ENCODE measurements at regions not wholly inside any gene's neighbourhood (a gene's known extent, or its start where the extent isn't known, plus 50 kb on each side); places are given as distances from the start of the nearest gene placed in this dataset.

DNA sequence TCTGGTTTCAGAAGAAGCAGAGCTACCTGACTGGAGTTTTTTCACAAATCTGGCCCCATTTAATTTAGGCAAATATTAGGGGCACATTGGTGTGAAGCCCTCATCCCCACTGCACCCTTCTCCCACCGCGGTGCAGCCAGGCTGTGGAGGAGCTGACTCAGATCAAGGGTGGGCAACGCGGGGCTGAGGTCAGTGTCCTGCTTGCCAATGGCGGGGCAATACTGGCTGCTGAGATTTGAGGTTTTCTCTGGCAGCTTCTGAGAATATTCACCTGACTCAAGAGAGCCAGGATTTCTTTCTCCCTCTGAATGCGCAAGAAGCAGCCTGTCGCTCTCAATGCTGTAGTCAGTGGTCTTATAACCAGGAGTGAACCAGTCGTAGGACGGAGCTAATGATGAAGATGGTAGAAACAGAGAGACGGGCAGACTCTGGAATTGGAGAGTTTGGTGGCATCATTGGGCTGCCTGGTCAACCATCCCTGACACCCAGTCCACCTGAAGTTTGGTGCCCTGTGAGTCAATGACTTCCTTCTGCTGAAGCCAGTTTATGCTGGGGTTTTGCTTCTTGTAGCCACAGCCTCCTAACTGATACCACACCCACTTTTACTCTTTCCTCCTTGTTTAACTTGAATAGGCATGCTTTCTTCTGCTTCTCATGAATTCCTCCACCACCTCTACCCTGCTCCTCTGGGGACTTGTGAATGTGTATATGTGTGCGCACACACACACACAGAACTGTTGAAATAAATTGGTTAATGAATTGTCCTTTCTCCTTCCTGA lies 123.7 kb upstream of the CTBP2 start:
- Histone ChIP-seq H3K9ac (no peak overlapping the region), H3K9me3 (0 out of 2 replicates have a peak, but pooled peaks cover 7% of the 10 kb centered on the region), H3K4me2 (no peak overlapping the region), H4K20me1 (no peaks in the 10 kb centered on the region), H3K4me3 (no peak overlapping the region), H3K27me3 (no peaks in the 10 kb centered on the region), H3K36me3 (no peaks in the 10 kb centered on the region), H3K27ac (no peak overlapping the region), H3K4me1 (peaks cover 13% of the 10 kb centered on the region)
- TF ChIP-seq Cebpa-rat (IDR thresholded peaks at IDR 0.05) = no peak

DNA sequence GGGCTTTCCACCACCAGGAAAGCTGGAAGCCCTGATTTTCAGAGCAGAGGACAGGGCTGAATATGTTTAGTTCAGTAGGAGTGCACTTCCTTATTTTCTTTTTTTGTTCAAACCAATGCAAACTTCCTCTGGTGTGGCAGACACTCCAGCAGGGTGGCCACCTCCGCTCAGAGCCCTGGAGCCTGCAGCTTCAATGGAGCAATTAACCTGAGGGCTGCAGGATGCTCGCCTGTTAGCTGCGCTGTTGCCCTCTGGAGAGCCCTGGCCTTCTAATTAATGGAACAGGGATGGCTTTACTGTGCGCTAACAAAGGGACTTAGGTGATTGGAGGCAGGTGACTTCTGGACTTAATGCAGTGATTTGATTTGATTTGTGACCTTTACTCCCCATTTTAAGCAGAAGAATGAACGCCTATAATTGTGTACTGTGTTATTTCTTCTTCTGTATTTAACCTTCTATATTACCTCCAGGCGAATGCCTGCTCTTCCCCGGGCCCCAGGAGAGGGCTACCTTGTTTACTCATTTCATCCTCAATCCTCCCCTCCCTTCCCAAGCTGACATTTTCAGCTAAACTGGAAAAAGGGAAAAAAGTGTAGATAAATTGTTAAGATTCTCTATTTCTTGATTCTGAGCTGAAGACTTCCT lies 123.0 kb upstream of the CTBP2 start:
- Histone ChIP-seq H3K4me1 (peaks cover 13% of the 10 kb centered on the region), H3K4me3 (no peak overlapping the region)

DNA sequence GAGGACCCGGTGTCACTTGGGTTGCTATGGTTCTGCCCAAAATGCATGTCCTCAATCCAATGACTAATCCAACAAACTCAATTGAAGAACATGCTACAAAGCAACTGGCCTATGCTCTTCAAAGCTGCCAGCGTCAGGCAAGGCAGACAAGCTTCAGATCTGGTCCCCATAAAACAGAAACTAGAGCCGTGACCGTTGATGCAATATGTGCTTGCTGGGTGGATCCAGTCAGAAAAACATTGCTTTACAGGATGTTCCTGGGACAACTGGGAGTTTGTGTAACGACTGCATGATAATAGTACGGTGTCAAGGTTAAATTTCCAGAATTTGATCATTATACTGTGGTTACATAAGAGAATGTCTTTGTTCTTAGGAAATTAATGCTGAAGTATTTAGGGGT lies 120.7 kb upstream of the CTBP2 start:
- H3K36me3 ChIP-seq = no peaks in the 10 kb centered on the region
- H3K27ac ChIP-seq = no peak overlapping the region
- H3K27me3 ChIP-seq = no peaks in the 10 kb centered on the region
- no peak overlapping the region for H3K4me3 ChIP-seq
- H4K20me1 ChIP-seq = no peaks in the 10 kb centered on the region
- H3K4me2 ChIP-seq = no peak overlapping the region
- no peak overlapping the region for H3K9ac ChIP-seq
- peaks cover 13% of the 10 kb centered on the region for H3K4me1 ChIP-seq
- 0 out of 2 replicates have a peak, but pooled peaks cover 3% of the 10 kb centered on the region for H3K9me3 ChIP-seq
- no peak for TF ChIP-seq Cebpa-rat (IDR thresholded peaks at IDR 0.05)

More for the DNA sequence above, 123.0 kb upstream of the CTBP2 start:
- H3K27ac ChIP-seq = no peak overlapping the region
- peak overlapping the region; percentile 25; the same call in 1 of the 2 replicates for H3K4me2 ChIP-seq
- no peaks in the 10 kb centered on the region for H3K27me3 ChIP-seq
- no peak overlapping the region for H3K9ac ChIP-seq
- H4K20me1 ChIP-seq = no peaks in the 10 kb centered on the region
- 0 out of 2 replicates have a peak, but pooled peaks cover 3% of the 10 kb centered on the region for H3K9me3 ChIP-seq
- no peak for TF ChIP-seq Cebpa-rat (IDR thresholded peaks at IDR 0.05)
- no peaks in the 10 kb centered on the region for H3K36me3 ChIP-seq

DNA sequence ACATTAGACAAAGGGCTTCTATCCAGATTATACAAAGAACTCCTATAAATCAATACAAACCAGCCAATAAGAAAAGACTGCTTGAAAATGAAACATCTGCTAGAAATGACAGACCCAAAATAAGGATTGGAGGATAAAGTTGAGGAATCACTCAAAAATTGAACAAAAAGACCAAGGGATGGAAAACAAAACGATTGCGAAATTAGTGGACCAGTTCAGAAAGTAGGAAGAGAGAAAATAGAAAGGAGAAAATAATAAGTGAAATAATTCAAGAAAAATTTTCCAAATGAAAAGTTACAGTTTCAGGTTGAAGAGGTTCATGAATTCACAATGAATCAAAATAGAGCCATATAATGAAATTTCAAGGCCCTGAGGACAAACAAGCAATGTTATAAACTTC lies 115.8 kb upstream of the CTBP2 start:
- H3K36me3 ChIP-seq = no peaks in the 10 kb centered on the region
- H3K4me1 ChIP-seq = no peaks in the 10 kb centered on the region
- no peak; the same call in 1 of the 2 replicates for TF ChIP-seq Cebpa-rat (IDR thresholded peaks at IDR 0.05)
- no peaks in the 10 kb centered on the region for H3K27me3 ChIP-seq
- H3K27ac ChIP-seq = no peak overlapping the region
- H4K20me1 ChIP-seq = no peaks in the 10 kb centered on the region
- H3K9me3 ChIP-seq = peaks cover 4% of the 10 kb centered on the region; the same call in 1 of the 2 replicates
- H3K4me2 ChIP-seq = no peak overlapping the region
- no peak overlapping the region for H3K9ac ChIP-seq
- no peak overlapping the region for H3K4me3 ChIP-seq

DNA sequence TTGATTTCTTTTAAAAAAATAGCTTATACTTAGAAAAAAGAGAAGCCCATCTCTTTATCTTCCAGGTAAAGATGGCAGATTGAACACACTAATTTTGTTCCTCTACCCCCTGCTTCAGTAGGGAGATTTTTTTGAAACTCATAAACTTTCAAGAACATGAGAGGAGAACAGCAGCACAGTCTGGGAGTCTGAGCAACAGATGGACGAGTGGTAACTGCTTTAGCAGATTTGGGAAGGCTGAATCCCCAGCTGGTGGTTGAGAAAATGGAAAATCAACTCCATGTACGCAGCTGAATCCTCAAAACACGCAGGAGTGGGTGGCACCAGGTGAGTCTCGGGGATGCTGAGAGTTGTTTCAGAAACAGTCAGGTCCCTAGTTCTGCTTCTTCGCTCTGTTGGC lies 114.6 kb upstream of the CTBP2 start:
- no peak overlapping the region for H3K4me3 ChIP-seq

DNA sequence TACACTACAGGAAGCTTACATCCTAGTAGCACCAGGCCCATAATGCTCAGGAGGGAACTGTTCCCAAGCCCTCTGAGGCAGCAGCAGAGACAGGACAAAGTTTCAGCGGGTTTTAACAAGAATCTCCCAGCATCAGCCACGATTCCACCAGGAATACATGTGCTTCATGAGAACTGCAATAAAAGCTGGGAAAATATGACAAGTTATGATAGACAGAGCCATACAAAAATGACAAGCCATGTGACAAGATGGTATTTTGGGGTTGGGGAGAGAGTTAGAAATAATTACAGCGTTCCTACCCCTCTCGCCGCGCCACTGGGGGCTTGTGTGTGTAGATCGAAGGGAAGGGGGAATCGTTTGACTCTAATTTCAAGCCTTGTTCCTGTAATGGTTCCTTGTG lies 112.7 kb upstream of the CTBP2 start:
- no peaks in the 10 kb centered on the region for H3K27me3 ChIP-seq
- H3K4me2 ChIP-seq = no peak overlapping the region
- H3K9me3 ChIP-seq = peaks cover 4% of the 10 kb centered on the region; the same call in 1 of the 2 replicates
- no peaks in the 10 kb centered on the region for H3K4me1 ChIP-seq
- H3K36me3 ChIP-seq = no peaks in the 10 kb centered on the region
- H3K4me3 ChIP-seq = no peak overlapping the region
- H4K20me1 ChIP-seq = no peaks in the 10 kb centered on the region
- H3K9ac ChIP-seq = no peak overlapping the region
- no peak for TF ChIP-seq Cebpa-rat (IDR thresholded peaks at IDR 0.05)
- H3K27ac ChIP-seq = no peak overlapping the region

More for the DNA sequence above, 114.6 kb upstream of the CTBP2 start:
- TF ChIP-seq Cebpa-rat (IDR thresholded peaks at IDR 0.05) = no peak
- H3K27ac ChIP-seq = no peak overlapping the region
- H4K20me1 ChIP-seq = no peaks in the 10 kb centered on the region
- no peaks in the 10 kb centered on the region for H3K27me3 ChIP-seq
- H3K36me3 ChIP-seq = no peaks in the 10 kb centered on the region
- no peak overlapping the region for H3K9ac ChIP-seq
- H3K4me1 ChIP-seq = no peaks in the 10 kb centered on the region
- peaks cover 4% of the 10 kb centered on the region; the same call in 1 of the 2 replicates for H3K9me3 ChIP-seq
- no peak overlapping the region for H3K4me2 ChIP-seq

DNA sequence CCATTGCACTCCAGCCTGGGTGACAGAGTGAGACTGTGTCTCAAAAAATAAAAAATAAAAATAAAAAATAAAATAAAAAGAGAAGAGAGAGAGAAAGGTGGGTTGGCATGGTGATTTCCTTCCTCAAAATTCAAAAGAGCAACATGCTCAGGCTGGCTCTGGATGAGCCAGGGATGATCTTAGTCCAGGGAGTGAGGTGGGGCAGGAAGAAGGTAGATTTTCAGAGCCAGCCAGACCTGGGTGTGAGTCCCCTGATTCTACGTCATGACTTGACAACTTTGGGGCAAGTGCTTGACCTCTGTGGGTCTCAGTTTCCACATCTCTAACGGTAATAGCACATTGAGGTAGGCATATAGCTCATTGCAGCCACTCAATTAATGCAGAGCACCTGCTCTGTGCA lies 109.4 kb upstream of the CTBP2 start:
- H4K20me1 ChIP-seq = no peaks in the 10 kb centered on the region
- H3K4me2 ChIP-seq = no peak overlapping the region
- no peak overlapping the region for H3K27ac ChIP-seq
- H3K9me3 ChIP-seq = no peaks in the 10 kb centered on the region
- H3K27me3 ChIP-seq = no peaks in the 10 kb centered on the region
- no peaks in the 10 kb centered on the region for H3K4me1 ChIP-seq
- H3K9ac ChIP-seq = no peak overlapping the region
- H3K4me3 ChIP-seq = no peak overlapping the region
- no peak for TF ChIP-seq Cebpa-rat (IDR thresholded peaks at IDR 0.05)
- no peaks in the 10 kb centered on the region for H3K36me3 ChIP-seq

DNA sequence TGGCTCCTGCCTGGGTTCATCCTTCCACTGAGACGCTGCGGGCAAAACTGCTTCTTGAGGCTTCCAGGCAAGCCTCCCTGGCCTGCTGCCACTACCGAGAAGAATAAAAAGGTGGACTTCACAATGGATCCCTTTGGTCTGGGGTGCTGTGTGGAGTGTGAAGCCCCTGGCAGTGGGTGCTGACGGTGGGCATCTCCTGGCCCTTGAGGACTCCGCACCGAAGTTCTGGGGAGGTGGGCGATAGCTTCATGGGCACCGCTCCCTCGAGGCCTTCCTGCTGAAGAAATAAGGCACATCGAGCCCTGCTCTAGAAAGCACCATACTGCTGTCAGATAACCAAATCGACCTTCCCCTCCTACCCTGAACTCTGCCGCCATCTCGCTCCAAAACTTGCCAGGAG lies 106.6 kb upstream of the CTBP2 start:
- H3K4me1 ChIP-seq = no peaks in the 10 kb centered on the region
- H3K4me3 ChIP-seq = no peak overlapping the region
- no peak overlapping the region for H3K9ac ChIP-seq
- no peaks in the 10 kb centered on the region for H3K27me3 ChIP-seq
- no peaks in the 10 kb centered on the region for H3K36me3 ChIP-seq
- no peak for TF ChIP-seq Cebpa-rat (IDR thresholded peaks at IDR 0.05)
- no peaks in the 10 kb centered on the region for H4K20me1 ChIP-seq
- no peak overlapping the region for H3K27ac ChIP-seq
- no peak overlapping the region for H3K4me2 ChIP-seq
- H3K9me3 ChIP-seq = no peaks in the 10 kb centered on the region

DNA sequence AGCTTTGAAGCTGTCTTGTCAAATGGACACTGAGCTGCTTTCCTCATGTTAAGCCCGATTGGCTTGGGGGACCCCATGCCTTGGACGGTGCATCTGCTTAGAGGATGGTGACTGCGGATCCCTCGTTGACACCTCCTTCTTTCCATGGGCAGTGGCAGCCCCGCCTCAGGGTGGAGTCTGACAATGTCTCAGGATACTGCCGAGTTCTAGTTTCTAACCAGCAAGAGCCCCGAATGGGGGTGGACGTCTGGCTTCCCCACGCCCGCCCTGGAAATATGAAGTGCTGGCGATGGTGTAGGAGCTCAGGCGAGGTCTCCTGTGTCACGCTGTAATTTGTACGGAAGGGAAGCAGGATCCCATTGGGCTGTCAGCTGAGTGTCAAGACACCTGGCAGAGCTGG lies 106.2 kb upstream of the CTBP2 start:
- no peak overlapping the region for H3K4me3 ChIP-seq
- no peak for TF ChIP-seq Cebpa-rat (IDR thresholded peaks at IDR 0.05)
- no peaks in the 10 kb centered on the region for H3K4me1 ChIP-seq
- no peaks in the 10 kb centered on the region for H3K36me3 ChIP-seq
- H3K27me3 ChIP-seq = no peaks in the 10 kb centered on the region
- peaks cover 1% of the 10 kb centered on the region; the same call in 1 of the 2 replicates for H3K9me3 ChIP-seq
- no peak overlapping the region for H3K9ac ChIP-seq
- H3K27ac ChIP-seq = no peak overlapping the region
- no peaks in the 10 kb centered on the region for H4K20me1 ChIP-seq
- no peak overlapping the region for H3K4me2 ChIP-seq

DNA sequence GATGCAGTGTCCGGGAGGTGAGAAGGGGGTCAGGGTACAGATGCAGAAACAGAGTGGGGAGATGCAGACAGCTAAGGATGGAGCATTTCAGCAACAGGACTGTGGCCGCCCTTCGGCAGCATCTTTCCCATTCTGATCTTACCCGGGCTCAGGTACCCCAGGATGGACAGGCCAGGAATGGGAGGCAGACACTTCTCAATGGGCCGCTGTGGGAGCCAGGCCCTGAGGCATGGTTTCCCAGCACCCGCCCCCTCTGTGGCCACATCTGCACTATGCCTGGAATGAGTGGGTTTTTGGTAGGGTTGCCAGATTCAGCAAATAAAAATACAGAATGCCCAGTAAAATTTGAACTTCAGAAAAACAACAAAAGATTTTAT lies 105.2 kb upstream of the CTBP2 start:
- Histone ChIP-seq H3K4me1 (no peaks in the 10 kb centered on the region), H4K20me1 (no peaks in the 10 kb centered on the region), H3K27ac (no peak overlapping the region), H3K27me3 (no peaks in the 10 kb centered on the region), H3K4me2 (no peak overlapping the region), H3K9ac (no peak overlapping the region), H3K36me3 (no peaks in the 10 kb centered on the region), H3K9me3 (peaks cover 6% of the 10 kb centered on the region; the same call in 1 of the 2 replicates), H3K4me3 (no peak overlapping the region)
- TF ChIP-seq Cebpa-rat (IDR thresholded peaks at IDR 0.05) = no peak
